Muscle layer of colon (tissue), 2 donors: ENCODE measurements at regions not wholly inside any gene's neighbourhood (a gene's known extent, or its start where the extent isn't known, plus 50 kb on each side); places are given as distances from the start of the nearest gene placed in this dataset.

Experiments
- H3K27ac ChIP-seq: one replicate; pipeline ENCODE4 v1.7.0; 2013; ENCODE audit warnings: low read depth, mild to moderate bottlenecking, low read length, moderate library complexity
- H3K27me3 ChIP-seq, 2 donors: one replicate each; pipeline ENCODE4 v1.7.0; 2013; ENCODE audit warnings: low read length in 2 of 2, mild to moderate bottlenecking in 2 of 2; ENCODE audit not compliant: insufficient read depth in 2 of 2, control insufficient read depth in 1 of 2
- H3K36me3 ChIP-seq: one replicate; pipeline ENCODE4 v1.7.0; 2013; ENCODE audit warnings: mild to moderate bottlenecking, low read length; ENCODE audit not compliant: insufficient read depth
- H3K4me1 ChIP-seq: one replicate; pipeline ENCODE4 v1.7.0; 2013; ENCODE audit warnings: mild to moderate bottlenecking, low read length; ENCODE audit not compliant: insufficient read depth
- H3K4me3 ChIP-seq, 2 donors: one replicate each; pipeline ENCODE4 v1.7.0; 2013; ENCODE audit warnings: low read length in 2 of 2, low read depth in 1 of 2, mild to moderate bottlenecking in 1 of 2, moderate library complexity in 1 of 2
- H3K9ac ChIP-seq: one replicate; pipeline ENCODE4 v1.7.0; 2013; ENCODE audit warnings: low read length
- H3K9me3 ChIP-seq: one replicate; pipeline ENCODE4 v1.7.0; 2013; ENCODE audit warnings: mild to moderate bottlenecking, low read length
- donor health status: abdominal sarcoma.
- donor health status: Adenocarcinoma of cecum.

DNA sequence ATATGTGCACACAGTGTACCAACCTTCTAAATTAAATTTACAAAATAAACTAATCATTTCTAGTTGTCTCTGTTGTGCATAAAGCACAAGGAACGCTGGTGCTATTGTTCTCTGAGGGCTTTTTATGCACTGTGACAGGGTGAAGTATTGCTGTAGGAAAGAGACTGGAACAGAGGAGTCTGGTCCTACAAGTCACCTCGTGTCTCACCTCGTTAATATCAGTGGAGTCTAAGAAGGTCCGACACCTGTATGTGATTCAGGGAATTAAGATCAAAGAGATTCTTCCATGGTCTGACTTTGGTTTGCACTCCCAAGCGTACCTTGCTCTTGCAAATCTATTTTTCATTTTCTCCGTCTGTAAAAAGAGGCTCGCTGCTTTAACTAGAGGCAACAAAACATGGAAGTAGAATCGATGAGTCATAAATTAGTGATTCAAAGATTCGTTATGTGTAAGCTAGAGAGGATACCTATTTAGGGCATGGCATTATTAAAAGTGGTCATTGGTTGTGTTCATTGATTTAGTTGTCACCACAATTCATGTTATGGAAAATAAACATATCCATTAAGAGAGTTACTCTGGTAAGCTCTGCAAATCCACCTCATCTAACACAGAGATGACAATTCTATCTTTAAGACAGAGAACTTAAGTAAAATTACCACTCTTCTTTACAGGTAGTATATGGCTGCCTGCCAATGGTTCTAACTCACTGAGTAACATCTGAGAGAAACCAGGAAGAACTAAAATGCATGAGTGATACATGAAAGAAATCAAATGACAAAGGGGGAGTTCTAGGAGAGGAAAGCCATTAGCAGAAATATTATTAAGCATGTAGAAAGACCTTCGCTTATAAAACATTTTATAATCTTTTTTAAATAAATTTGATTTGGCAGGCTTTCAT is 219.4 kb upstream of the GBE1 start:
- H3K4me1 ChIP-seq: no peaks in the 10 kb centered on the region
- no peaks in the 10 kb centered on the region for H3K27me3 ChIP-seq
- no peak overlapping the region for H3K27ac ChIP-seq
- H3K9me3 ChIP-seq: no peaks in the 10 kb centered on the region
- no peak overlapping the region for H3K9ac ChIP-seq
- no peaks in the 10 kb centered on the region for H3K36me3 ChIP-seq
- H3K4me3 ChIP-seq: no peak overlapping the region

GRCh38 chr3:81974751-81975150 is 213.3 kb upstream of the GBE1 start:
- Histone ChIP-seq H3K9ac (no peak overlapping the region), H3K9me3 (no peaks in the 10 kb centered on the region), H3K36me3 (no peaks in the 10 kb centered on the region), H3K27ac (no peak overlapping the region), H3K4me3 (no peak overlapping the region), H3K4me1 (no peaks in the 10 kb centered on the region), H3K27me3 (no peaks in the 10 kb centered on the region)

GRCh38 chr3:81968658-81969057 is 207.2 kb upstream of the GBE1 start:
- no peaks in the 10 kb centered on the region for H3K9me3 ChIP-seq
- no peak overlapping the region for H3K27ac ChIP-seq
- H3K4me3 ChIP-seq: no peak overlapping the region
- no peaks in the 10 kb centered on the region for H3K27me3 ChIP-seq
- no peaks in the 10 kb centered on the region for H3K36me3 ChIP-seq
- H3K4me1 ChIP-seq: no peaks in the 10 kb centered on the region
- H3K9ac ChIP-seq: no peak overlapping the region

- Histone ChIP-seq H3K9ac (no peak overlapping the region), H3K27ac (no peak overlapping the region), H3K36me3 (no peaks in the 10 kb centered on the region)
Measured at GRCh38 chr3:81967393-81967792, 205.9 kb upstream of the GBE1 start.

GRCh38 chr3:81965696-81966095 is 204.3 kb upstream of the GBE1 start:
- no peak overlapping the region for H3K4me3 ChIP-seq
- no peaks in the 10 kb centered on the region for H3K4me1 ChIP-seq
- H3K9ac ChIP-seq: no peak overlapping the region

More at GRCh38 chr3:81967393-81967792, 205.9 kb upstream of the GBE1 start:
- Histone ChIP-seq H3K27me3 (no peaks in the 10 kb centered on the region), H3K9me3 (no peaks in the 10 kb centered on the region), H3K4me1 (no peaks in the 10 kb centered on the region), H3K4me3 (no peak overlapping the region)

GRCh38 chr3:81962396-81962795 is 201.0 kb upstream of the GBE1 start:
- Histone ChIP-seq H3K9ac (no peak overlapping the region), H3K36me3 (no peaks in the 10 kb centered on the region), H3K4me1 (no peaks in the 10 kb centered on the region), H3K27me3 (no peaks in the 10 kb centered on the region), H3K27ac (no peak overlapping the region), H3K9me3 (no peaks in the 10 kb centered on the region), H3K4me3 (no peak overlapping the region)

More at GRCh38 chr3:81965696-81966095, 204.3 kb upstream of the GBE1 start:
- Histone ChIP-seq H3K9me3 (no peaks in the 10 kb centered on the region), H3K27me3 (no peaks in the 10 kb centered on the region), H3K36me3 (no peaks in the 10 kb centered on the region), H3K27ac (no peak overlapping the region)

GRCh38 chr3:81958972-81959640 is 197.7 kb upstream of the GBE1 start:
- H3K9me3 ChIP-seq: no peaks in the 10 kb centered on the region
- H3K9ac ChIP-seq: no peak overlapping the region

GRCh38 chr3:81955878-81956277 is 194.4 kb upstream of the GBE1 start:
- H3K4me3 ChIP-seq: no peak overlapping the region
- H3K27me3 ChIP-seq: no peaks in the 10 kb centered on the region
- no peak overlapping the region for H3K27ac ChIP-seq
- H3K9ac ChIP-seq: no peak overlapping the region
- H3K9me3 ChIP-seq: no peaks in the 10 kb centered on the region
- H3K4me1 ChIP-seq: no peaks in the 10 kb centered on the region
- no peaks in the 10 kb centered on the region for H3K36me3 ChIP-seq

More at GRCh38 chr3:81958972-81959640, 197.7 kb upstream of the GBE1 start:
- Histone ChIP-seq H3K36me3 (no peaks in the 10 kb centered on the region), H3K4me3 (no peak overlapping the region), H3K27ac (no peak overlapping the region), H3K27me3 (no peaks in the 10 kb centered on the region), H3K4me1 (no peaks in the 10 kb centered on the region)

DNA sequence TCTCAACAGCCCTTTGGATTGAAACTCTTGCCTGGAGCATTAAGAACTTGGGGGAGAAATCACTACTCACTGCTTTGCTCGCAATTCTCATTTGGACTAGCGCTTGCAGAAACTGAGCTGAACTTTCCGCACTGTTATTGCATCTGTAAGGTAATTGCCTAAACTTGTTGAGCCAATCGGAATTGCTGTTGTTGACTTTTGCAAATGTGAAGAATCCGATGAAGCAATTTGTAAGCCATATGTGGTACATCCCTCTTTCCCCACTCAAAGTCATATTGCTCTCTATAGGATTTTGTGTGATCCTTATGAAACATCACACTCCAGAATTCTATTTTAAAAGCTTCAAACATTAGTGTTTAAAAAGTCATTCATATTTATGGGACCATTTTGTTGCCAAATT is 191.7 kb upstream of the GBE1 start:
- Histone ChIP-seq H3K9me3 (no peaks in the 10 kb centered on the region), H3K9ac (no peak overlapping the region), H3K27me3 (no peaks in the 10 kb centered on the region), H3K4me1 (no peaks in the 10 kb centered on the region), H3K27ac (no peak overlapping the region), H3K4me3 (no peak overlapping the region), H3K36me3 (no peaks in the 10 kb centered on the region)

DNA sequence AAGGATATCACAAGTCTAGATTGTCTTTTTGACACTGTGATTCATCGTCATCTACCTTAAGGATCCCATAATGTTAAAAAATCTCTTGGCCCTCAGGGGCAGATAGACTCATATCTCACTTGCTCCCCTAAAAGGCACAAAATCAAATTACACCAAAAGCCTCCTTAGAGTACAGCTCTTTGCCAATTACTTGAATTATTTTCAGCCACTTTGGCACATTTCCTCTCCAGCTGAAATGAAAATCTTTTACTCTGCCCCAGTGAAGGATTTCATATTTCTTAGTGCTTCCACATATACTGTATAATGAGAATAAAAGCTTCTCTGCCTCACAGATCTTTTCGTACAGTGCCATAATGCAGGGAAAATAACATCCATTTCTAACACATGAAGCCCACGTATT is 190.7 kb upstream of the GBE1 start:
- Histone ChIP-seq H3K4me1 (no peaks in the 10 kb centered on the region), H3K27me3 (no peaks in the 10 kb centered on the region), H3K9me3 (no peaks in the 10 kb centered on the region), H3K9ac (no peak overlapping the region), H3K4me3 (no peak overlapping the region), H3K36me3 (no peaks in the 10 kb centered on the region), H3K27ac (no peak overlapping the region)

- H3K4me1 ChIP-seq: no peaks in the 10 kb centered on the region
- no peaks in the 10 kb centered on the region for H3K9me3 ChIP-seq
- H3K27me3 ChIP-seq: no peaks in the 10 kb centered on the region
- H3K36me3 ChIP-seq: no peaks in the 10 kb centered on the region
- no peak overlapping the region for H3K9ac ChIP-seq
- no peak overlapping the region for H3K27ac ChIP-seq
- H3K4me3 ChIP-seq: no peak overlapping the region
Measured at GRCh38 chr3:81951636-81952035, 190.2 kb upstream of the GBE1 start.
